ENCODE measurements at regions not wholly inside any gene's neighbourhood (a gene's known extent, or its start where the extent isn't known, plus 50 kb on each side); places are given as distances from the start of the nearest gene placed in this dataset.

- Histone ChIP-seq H3K27me3 (peaks cover 100% of the 10 kb centered on the region), H3K4me3 (ENCODE audit: low read depth in 1 of 2, low read length in 1 of 2) (no peak overlapping the region), H3K27ac (no peak overlapping the region)
Observed at GRCh38 chr4:182142176-182143085, 100.8 kb upstream of the TENM3 start.

GRCh38 chr4:182143086-182143821 is 99.9 kb upstream of the TENM3 start:
- Histone ChIP-seq H3K4me1 (ENCODE audit: control insufficient read depth in 1 of 2, insufficient read depth in 1 of 2, low read depth in 1 of 2, low read length in 1 of 2) (no peaks in the 10 kb centered on the region), H3K27me3 (peaks cover 100% of the 10 kb centered on the region), H3K36me3 (no peaks in the 10 kb centered on the region), H3K9me3 (no peaks in the 10 kb centered on the region), H3K4me3 (ENCODE audit: low read depth in 1 of 2, low read length in 1 of 2) (no peak overlapping the region), H3K27ac (no peak overlapping the region)
- no peak for TF ChIP-seq CTCF (IDR thresholded peaks at IDR 0.05)

More at GRCh38 chr4:182142176-182143085, 100.8 kb upstream of the TENM3 start:
- Histone ChIP-seq H3K4me1 (ENCODE audit: control insufficient read depth in 1 of 2, insufficient read depth in 1 of 2, low read depth in 1 of 2, low read length in 1 of 2) (no peaks in the 10 kb centered on the region), H3K36me3 (no peaks in the 10 kb centered on the region), H3K9me3 (no peaks in the 10 kb centered on the region)
- TF ChIP-seq CTCF (IDR thresholded peaks at IDR 0.05): no peak

GRCh38 chr4:182143822-182144625 is 99.2 kb upstream of the TENM3 start:
- Histone ChIP-seq H3K27me3 (peaks cover 100% of the 10 kb centered on the region), H3K36me3 (no peaks in the 10 kb centered on the region), H3K4me1 (ENCODE audit: control insufficient read depth in 1 of 2, insufficient read depth in 1 of 2, low read depth in 1 of 2, low read length in 1 of 2) (no peaks in the 10 kb centered on the region), H3K27ac (no peak overlapping the region), H3K4me3 (ENCODE audit: low read depth in 1 of 2, low read length in 1 of 2) (no peak overlapping the region), H3K9me3 (no peaks in the 10 kb centered on the region)
- TF ChIP-seq CTCF (IDR thresholded peaks at IDR 0.05): no peak

GRCh38 chr4:182144626-182145333 is 98.4 kb upstream of the TENM3 start:
- H3K27me3 ChIP-seq: peaks cover 100% of the 10 kb centered on the region
- no peaks in the 10 kb centered on the region for H3K36me3 ChIP-seq
- no peak for TF ChIP-seq CTCF (IDR thresholded peaks at IDR 0.05)
- no peaks in the 10 kb centered on the region for H3K9me3 ChIP-seq
- no peak overlapping the region for H3K27ac ChIP-seq
- no peaks in the 10 kb centered on the region for H3K4me1 ChIP-seq (ENCODE audit: control insufficient read depth in 1 of 2, insufficient read depth in 1 of 2, low read depth in 1 of 2, low read length in 1 of 2)
- no peak overlapping the region for H3K4me3 ChIP-seq (ENCODE audit: low read depth in 1 of 2, low read length in 1 of 2)
